ENCODE measurements at regions not wholly inside any gene's neighbourhood (a gene's known extent, or its start where the extent isn't known, plus 50 kb on each side); places are given as distances from the start of the nearest gene placed in this dataset.
"Not testable (repeated sequence)": the region's sequence is repeated elsewhere in the genome, so short reads cannot be mapped to it uniquely, and the experiment has no call there.

- DNase-seq (ENCODE audit: low spot score), result no peak
Observed at GRCh38 chr19:27744926-27745768, 1467.8 kb downstream of the UQCRFS1 start.

GRCh38 chr19:27742041-27742440 is 1470.9 kb downstream of the UQCRFS1 start:
- no peak for DNase-seq (ENCODE audit: low spot score)

- DNase-seq (ENCODE audit: low spot score), result no peak
Observed at GRCh38 chr19:27741236-27741635, 1471.7 kb downstream of the UQCRFS1 start.

- DNase-seq (ENCODE audit: low spot score), result no peak
Observed at GRCh38 chr19:27740396-27740795, 1472.6 kb downstream of the UQCRFS1 start.

- no peak for DNase-seq (ENCODE audit: low spot score)
Observed at GRCh38 chr19:27738569-27739193, 1474.3 kb downstream of the UQCRFS1 start.

- no peak for DNase-seq (ENCODE audit: low spot score)
Observed at GRCh38 chr19:27736225-27736624, 1476.7 kb downstream of the UQCRFS1 start.

- no peak for DNase-seq (ENCODE audit: low spot score)
Observed at GRCh38 chr19:27735314-27735713, 1477.6 kb downstream of the UQCRFS1 start.

GRCh38 chr19:27734496-27735220 is 1478.3 kb downstream of the UQCRFS1 start:
- DNase-seq (ENCODE audit: low spot score), result no peak

- DNase-seq (ENCODE audit: low spot score), result no peak
Observed at GRCh38 chr19:27733551-27734266, 1479.2 kb downstream of the UQCRFS1 start.

GRCh38 chr19:27729332-27729731 is 1483.6 kb downstream of the UQCRFS1 start:
- no peak for DNase-seq (ENCODE audit: low spot score)

GRCh38 chr19:27722625-27723024 is 1490.3 kb downstream of the UQCRFS1 start:
- DNase-seq (ENCODE audit: low spot score), result no peak

GRCh38 chr19:27720155-27720554 is 1492.8 kb downstream of the UQCRFS1 start:
- DNase-seq (ENCODE audit: low spot score), result no peak

- no peak for DNase-seq (ENCODE audit: low spot score)
Observed at GRCh38 chr19:27719034-27719433, 1493.9 kb downstream of the UQCRFS1 start.

- DNase-seq (ENCODE audit: low spot score), result no peak
Observed at GRCh38 chr19:27718234-27718633, 1494.7 kb downstream of the UQCRFS1 start.

GRCh38 chr19:27717825-27718224 is 1495.1 kb downstream of the UQCRFS1 start:
- DNase-seq (ENCODE audit: low spot score), result no peak

- no peak for DNase-seq (ENCODE audit: low spot score)
Observed at GRCh38 chr19:27716922-27717321, 1496.0 kb downstream of the UQCRFS1 start.

- DNase-seq (ENCODE audit: low spot score), result no peak
Observed at GRCh38 chr19:27714857-27715256, 1498.1 kb downstream of the UQCRFS1 start.

GRCh38 chr19:27709496-27709895 is 1503.5 kb downstream of the UQCRFS1 start:
- DNase-seq (ENCODE audit: low spot score), result no peak

GRCh38 chr19:27708986-27709385 is 1504.0 kb downstream of the UQCRFS1 start:
- not testable (repeated sequence) for DNase-seq (ENCODE audit: low spot score)

GRCh38 chr19:27707026-27707425 is 1505.9 kb downstream of the UQCRFS1 start:
- DNase-seq (ENCODE audit: low spot score), result not testable (repeated sequence)

GRCh38 chr19:27705896-27706295 is 1507.1 kb downstream of the UQCRFS1 start:
- no peak for DNase-seq (ENCODE audit: low spot score)

GRCh38 chr19:27694361-27695055 is 1518.4 kb downstream of the UQCRFS1 start:
- DNase-seq (ENCODE audit: low spot score), result no peak
